HepG2 (cell line): ENCODE measurements at regions not wholly inside any gene's neighbourhood (a gene's known extent, or its start where the extent isn't known, plus 50 kb on each side); places are given as distances from the start of the nearest gene placed in this dataset.

ENCODE experiments used
- KDM5B ChIP-seq: sonication (generic); formaldehyde crosslinking; IDR thresholded peaks from 2 replicates; pipeline ENCODE4 v1.4.0; 2020; ENCODE audit warnings: missing genetic modification reagents, mild to moderate bottlenecking, borderline replicate concordance
- KLF16 ChIP-seq, 2 experiments: sonication (generic) in 1 of 2; formaldehyde crosslinking in 1 of 2; IDR thresholded peaks; 2 replicates each; pipeline versions ENCODE4 v1.6.1 to v1.8.0; 2016 to 2023; ENCODE audit warnings: missing genetic modification reagents in 2 of 2, missing compliant biosample characterization in 1 of 2
- SIN3A ChIP-seq: IDR thresholded peaks from 2 replicates; pipeline ENCODE4 v1.6.1; 2011; ENCODE audit warnings: low read depth, mild to moderate bottlenecking, control low read depth, low read length, borderline replicate concordance
- ZBTB8A ChIP-seq: sonication (generic); formaldehyde crosslinking; IDR thresholded peaks from 2 replicates; pipeline ENCODE4 v1.4.0; 2020; ENCODE audit warnings: mild to moderate bottlenecking, low read depth, missing genetic modification reagents, borderline replicate concordance
- ZNF382 ChIP-seq: sonication (generic); formaldehyde crosslinking; IDR thresholded peaks from 2 replicates; pipeline ENCODE4 v1.5.0; 2020; ENCODE audit warnings: missing genetic modification reagents, mild to moderate bottlenecking, borderline replicate concordance
- ZNF441 ChIP-seq: sonication (generic); formaldehyde crosslinking; IDR thresholded peaks from 2 replicates; pipeline ENCODE4 v1.7.0; 2021; ENCODE audit warnings: missing genetic modification reagents, borderline replicate concordance
- TF ChIP-seq, protein P1 (sequence below): sonication (generic); formaldehyde crosslinking; IDR thresholded peaks from 2 replicates; pipeline ENCODE4 v1.8.0; 2022; ENCODE audit warnings: mild to moderate bottlenecking, missing genetic modification reagents, moderate library complexity
- TF ChIP-seq, protein P2 (sequence below): sonication (generic); formaldehyde crosslinking; IDR thresholded peaks from 2 replicates; pipeline ENCODE4 v1.5.0; 2020; ENCODE audit warnings: missing genetic modification reagents, mild to moderate bottlenecking, borderline replicate concordance
- TF ChIP-seq, protein P3 (sequence below): fragments of 450-650 bp; IDR thresholded peaks from 2 replicates; pipeline ENCODE4 v1.6.1; 2017; ENCODE audit warnings: mild to moderate bottlenecking
- TF ChIP-seq, protein P4 (sequence below): IDR thresholded peaks from 2 replicates; pipeline ENCODE4 v1.6.1; 2016; ENCODE audit warnings: missing compliant biosample characterization, missing genetic modification reagents, borderline replicate concordance
- TF ChIP-seq, protein P5 (sequence below): sonication (generic); formaldehyde crosslinking; IDR thresholded peaks from 2 replicates; pipeline ENCODE4 v1.4.0; 2020; ENCODE audit warnings: missing genetic modification reagents, borderline replicate concordance
- TF ChIP-seq, protein P6 (sequence below): sonication (generic); formaldehyde crosslinking; IDR thresholded peaks from 2 replicates; pipeline ENCODE4 v1.5.0; 2020; ENCODE audit warnings: missing genetic modification reagents
- TF ChIP-seq, protein P7 (sequence below): sonication (generic); formaldehyde crosslinking; IDR thresholded peaks from 2 replicates; pipeline ENCODE4 v1.4.0; 2020; ENCODE audit warnings: mild to moderate bottlenecking, missing genetic modification reagents

DNA sequence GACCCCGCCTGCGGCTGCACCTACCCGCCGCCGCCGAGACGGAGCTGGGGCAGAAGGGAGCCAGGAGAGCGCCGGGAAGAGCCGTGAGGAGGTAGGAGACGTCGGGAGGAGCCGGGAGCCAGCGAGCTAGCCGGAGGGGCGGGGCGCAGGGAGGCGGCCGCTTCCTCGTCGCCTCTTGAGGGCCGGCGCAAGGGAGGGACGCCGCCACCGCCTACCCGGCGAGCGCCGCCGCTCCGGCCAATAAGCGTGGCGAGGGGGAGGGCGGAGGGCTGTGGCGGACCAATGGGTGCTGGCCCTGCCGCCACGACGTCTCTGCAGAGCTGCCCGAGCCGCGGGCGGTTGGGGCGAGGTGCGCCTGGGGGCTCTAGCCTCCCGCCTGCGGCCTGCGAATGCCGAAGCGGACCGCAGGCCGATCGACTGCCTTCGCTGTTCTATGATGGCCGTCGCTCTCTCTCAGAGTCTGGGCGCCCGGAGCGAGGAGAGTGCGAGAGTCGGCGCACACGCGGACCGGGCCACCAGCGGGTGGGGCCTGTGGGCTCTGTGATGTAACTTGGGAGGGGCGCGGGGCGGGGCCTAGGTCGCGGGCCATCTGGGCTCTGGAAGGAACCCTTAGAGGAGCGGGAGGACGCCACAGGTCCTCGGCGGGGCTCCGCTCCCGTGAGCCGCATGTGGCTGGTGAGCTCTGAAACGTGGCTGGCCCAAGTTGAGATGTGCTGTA lies 72.7 kb upstream of the MAP4 start (continued):
- TF ChIP-seq, protein P1, sequence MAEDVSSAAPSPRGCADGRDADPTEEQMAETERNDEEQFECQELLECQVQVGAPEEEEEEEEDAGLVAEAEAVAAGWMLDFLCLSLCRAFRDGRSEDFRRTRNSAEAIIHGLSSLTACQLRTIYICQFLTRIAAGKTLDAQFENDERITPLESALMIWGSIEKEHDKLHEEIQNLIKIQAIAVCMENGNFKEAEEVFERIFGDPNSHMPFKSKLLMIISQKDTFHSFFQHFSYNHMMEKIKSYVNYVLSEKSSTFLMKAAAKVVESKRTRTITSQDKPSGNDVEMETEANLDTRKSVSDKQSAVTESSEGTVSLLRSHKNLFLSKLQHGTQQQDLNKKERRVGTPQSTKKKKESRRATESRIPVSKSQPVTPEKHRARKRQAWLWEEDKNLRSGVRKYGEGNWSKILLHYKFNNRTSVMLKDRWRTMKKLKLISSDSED (CRISPR knock-in tag): no peak
- TF ChIP-seq ZBTB8A (CRISPR knock-in tag) (no peak), ZNF441 (no peak; the same call in 1 of the 2 replicates), KDM5B (peak; percentile 96), SIN3A (peak; percentile 54; the same call in 1 of the 2 replicates), ZNF382 (CRISPR knock-in tag) (no peak), KLF16 (CRISPR knock-in tag; IDR thresholded peaks at IDR 0.05) (peak in 1 of 2 experiments; percentile 91; a peak in 1 of 4 replicates)
- TF ChIP-seq, protein P2, sequence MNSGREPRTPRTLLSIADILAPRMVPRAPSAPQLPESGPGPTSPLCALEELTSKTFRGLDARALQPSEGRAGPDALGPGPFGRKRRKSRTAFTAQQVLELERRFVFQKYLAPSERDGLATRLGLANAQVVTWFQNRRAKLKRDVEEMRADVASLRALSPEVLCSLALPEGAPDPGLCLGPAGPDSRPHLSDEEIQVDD (CRISPR knock-in tag): peak; percentile 44; the same call in 1 of the 2 replicates
- TF ChIP-seq, protein P3, sequence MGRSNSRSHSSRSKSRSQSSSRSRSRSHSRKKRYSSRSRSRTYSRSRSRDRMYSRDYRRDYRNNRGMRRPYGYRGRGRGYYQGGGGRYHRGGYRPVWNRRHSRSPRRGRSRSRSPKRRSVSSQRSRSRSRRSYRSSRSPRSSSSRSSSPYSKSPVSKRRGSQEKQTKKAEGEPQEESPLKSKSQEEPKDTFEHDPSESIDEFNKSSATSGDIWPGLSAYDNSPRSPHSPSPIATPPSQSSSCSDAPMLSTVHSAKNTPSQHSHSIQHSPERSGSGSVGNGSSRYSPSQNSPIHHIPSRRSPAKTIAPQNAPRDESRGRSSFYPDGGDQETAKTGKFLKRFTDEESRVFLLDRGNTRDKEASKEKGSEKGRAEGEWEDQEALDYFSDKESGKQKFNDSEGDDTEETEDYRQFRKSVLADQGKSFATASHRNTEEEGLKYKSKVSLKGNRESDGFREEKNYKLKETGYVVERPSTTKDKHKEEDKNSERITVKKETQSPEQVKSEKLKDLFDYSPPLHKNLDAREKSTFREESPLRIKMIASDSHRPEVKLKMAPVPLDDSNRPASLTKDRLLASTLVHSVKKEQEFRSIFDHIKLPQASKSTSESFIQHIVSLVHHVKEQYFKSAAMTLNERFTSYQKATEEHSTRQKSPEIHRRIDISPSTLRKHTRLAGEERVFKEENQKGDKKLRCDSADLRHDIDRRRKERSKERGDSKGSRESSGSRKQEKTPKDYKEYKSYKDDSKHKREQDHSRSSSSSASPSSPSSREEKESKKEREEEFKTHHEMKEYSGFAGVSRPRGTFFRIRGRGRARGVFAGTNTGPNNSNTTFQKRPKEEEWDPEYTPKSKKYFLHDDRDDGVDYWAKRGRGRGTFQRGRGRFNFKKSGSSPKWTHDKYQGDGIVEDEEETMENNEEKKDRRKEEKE: no peak
- TF ChIP-seq, protein P4, sequence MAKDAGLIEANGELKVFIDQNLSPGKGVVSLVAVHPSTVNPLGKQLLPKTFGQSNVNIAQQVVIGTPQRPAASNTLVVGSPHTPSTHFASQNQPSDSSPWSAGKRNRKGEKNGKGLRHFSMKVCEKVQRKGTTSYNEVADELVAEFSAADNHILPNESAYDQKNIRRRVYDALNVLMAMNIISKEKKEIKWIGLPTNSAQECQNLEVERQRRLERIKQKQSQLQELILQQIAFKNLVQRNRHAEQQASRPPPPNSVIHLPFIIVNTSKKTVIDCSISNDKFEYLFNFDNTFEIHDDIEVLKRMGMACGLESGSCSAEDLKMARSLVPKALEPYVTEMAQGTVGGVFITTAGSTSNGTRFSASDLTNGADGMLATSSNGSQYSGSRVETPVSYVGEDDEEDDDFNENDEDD (CRISPR knock-in tag): peak; percentile 54
- TF ChIP-seq, protein P5, sequence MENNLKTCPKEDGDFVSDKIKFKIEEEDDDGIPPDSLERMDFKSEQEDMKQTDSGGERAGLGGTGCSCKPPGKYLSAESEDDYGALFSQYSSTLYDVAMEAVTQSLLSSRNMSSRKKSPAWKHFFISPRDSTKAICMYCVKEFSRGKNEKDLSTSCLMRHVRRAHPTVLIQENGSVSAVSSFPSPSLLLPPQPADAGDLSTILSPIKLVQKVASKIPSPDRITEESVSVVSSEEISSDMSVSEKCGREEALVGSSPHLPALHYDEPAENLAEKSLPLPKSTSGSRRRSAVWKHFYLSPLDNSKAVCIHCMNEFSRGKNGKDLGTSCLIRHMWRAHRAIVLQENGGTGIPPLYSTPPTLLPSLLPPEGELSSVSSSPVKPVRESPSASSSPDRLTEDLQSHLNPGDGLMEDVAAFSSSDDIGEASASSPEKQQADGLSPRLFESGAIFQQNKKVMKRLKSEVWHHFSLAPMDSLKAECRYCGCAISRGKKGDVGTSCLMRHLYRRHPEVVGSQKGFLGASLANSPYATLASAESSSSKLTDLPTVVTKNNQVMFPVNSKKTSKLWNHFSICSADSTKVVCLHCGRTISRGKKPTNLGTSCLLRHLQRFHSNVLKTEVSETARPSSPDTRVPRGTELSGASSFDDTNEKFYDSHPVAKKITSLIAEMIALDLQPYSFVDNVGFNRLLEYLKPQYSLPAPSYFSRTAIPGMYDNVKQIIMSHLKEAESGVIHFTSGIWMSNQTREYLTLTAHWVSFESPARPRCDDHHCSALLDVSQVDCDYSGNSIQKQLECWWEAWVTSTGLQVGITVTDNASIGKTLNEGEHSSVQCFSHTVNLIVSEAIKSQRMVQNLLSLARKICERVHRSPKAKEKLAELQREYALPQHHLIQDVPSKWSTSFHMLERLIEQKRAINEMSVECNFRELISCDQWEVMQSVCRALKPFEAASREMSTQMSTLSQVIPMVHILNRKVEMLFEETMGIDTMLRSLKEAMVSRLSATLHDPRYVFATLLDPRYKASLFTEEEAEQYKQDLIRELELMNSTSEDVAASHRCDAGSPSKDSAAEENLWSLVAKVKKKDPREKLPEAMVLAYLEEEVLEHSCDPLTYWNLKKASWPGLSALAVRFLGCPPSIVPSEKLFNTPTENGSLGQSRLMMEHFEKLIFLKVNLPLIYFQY (CRISPR knock-in tag): peak; percentile 86
- TF ChIP-seq, protein P6, sequence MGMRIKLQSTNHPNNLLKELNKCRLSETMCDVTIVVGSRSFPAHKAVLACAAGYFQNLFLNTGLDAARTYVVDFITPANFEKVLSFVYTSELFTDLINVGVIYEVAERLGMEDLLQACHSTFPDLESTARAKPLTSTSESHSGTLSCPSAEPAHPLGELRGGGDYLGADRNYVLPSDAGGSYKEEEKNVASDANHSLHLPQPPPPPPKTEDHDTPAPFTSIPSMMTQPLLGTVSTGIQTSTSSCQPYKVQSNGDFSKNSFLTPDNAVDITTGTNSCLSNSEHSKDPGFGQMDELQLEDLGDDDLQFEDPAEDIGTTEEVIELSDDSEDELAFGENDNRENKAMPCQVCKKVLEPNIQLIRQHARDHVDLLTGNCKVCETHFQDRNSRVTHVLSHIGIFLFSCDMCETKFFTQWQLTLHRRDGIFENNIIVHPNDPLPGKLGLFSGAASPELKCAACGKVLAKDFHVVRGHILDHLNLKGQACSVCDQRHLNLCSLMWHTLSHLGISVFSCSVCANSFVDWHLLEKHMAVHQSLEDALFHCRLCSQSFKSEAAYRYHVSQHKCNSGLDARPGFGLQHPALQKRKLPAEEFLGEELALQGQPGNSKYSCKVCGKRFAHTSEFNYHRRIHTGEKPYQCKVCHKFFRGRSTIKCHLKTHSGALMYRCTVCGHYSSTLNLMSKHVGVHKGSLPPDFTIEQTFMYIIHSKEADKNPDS (CRISPR knock-in tag): peak; percentile 4; the same call in 1 of the 2 replicates
- TF ChIP-seq, protein P7, sequence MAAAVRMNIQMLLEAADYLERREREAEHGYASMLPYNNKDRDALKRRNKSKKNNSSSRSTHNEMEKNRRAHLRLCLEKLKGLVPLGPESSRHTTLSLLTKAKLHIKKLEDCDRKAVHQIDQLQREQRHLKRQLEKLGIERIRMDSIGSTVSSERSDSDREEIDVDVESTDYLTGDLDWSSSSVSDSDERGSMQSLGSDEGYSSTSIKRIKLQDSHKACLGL (CRISPR knock-in tag): peak; percentile 86; the same call in 1 of the 2 replicates
